ENCODE measurements at regions not wholly inside any gene's neighbourhood (a gene's known extent, or its start where the extent isn't known, plus 50 kb on each side); places are given as distances from the start of the nearest gene placed in this dataset.

DNA sequence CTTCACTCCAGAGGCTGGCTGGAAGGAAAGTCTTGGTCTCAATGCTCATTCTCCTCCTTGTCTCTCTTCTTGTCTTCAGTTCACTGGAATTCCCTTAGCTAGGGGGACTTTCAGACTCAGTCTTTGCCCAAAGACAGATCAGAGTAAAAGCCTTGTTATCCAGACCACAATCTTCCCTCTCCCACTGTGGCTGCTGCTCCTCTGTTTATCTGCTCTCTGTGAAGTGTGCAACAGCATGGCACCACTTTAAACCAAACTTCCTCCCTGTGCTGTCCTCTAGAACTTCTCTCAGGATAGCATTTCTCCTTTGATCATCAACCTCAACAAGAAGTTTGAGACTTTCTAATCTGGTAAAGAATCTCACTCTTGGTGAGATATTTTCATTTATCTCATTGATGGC lies 530.1 kb upstream of the SLIT2 start:
- Histone ChIP-seq H3K4me1 (ENCODE audit: insufficient read depth, low read length, poor library complexity, severe bottlenecking) (no peaks in the 10 kb centered on the region), H3K4me2 (ENCODE audit: low read depth, low read length, poor library complexity, severe bottlenecking) (no peak overlapping the region), H3K79me2 (ENCODE audit: insufficient read depth, low read length) (no peaks in the 10 kb centered on the region), H3K36me3 (ENCODE audit: insufficient read depth, low read length) (no peaks in the 10 kb centered on the region), H3F3A (ENCODE audit: low read depth) (no peaks in the 10 kb centered on the region), H2AFZ (ENCODE audit: low read length) (no peak overlapping the region), H3K9ac (ENCODE audit: low read depth, low read length, poor library complexity, severe bottlenecking) (no peak overlapping the region), H3K4me3 (ENCODE audit: low read length, poor library complexity, severe bottlenecking) (no peak overlapping the region), H4K20me1 (ENCODE audit: insufficient read depth, low read length, poor library complexity, severe bottlenecking) (no peaks in the 10 kb centered on the region), H3K27me3 (ENCODE audit: insufficient read depth, low read length, poor library complexity, severe bottlenecking) (no peaks in the 10 kb centered on the region), H3K9me2 (replicated peaks; ENCODE audit: low read depth, low read length) (no peaks in the 10 kb centered on the region), H3K9me3 (ENCODE audit: insufficient read depth, low read depth, low read length) (no peaks in the 10 kb centered on the region)
- TF ChIP-seq, protein P1, sequence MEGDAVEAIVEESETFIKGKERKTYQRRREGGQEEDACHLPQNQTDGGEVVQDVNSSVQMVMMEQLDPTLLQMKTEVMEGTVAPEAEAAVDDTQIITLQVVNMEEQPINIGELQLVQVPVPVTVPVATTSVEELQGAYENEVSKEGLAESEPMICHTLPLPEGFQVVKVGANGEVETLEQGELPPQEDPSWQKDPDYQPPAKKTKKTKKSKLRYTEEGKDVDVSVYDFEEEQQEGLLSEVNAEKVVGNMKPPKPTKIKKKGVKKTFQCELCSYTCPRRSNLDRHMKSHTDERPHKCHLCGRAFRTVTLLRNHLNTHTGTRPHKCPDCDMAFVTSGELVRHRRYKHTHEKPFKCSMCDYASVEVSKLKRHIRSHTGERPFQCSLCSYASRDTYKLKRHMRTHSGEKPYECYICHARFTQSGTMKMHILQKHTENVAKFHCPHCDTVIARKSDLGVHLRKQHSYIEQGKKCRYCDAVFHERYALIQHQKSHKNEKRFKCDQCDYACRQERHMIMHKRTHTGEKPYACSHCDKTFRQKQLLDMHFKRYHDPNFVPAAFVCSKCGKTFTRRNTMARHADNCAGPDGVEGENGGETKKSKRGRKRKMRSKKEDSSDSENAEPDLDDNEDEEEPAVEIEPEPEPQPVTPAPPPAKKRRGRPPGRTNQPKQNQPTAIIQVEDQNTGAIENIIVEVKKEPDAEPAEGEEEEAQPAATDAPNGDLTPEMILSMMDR (conservative IDR thresholded peaks at IDR 0.05; ENCODE audit: low read length), result no peak
- TF ChIP-seq EZH2phosphoT487 (IDR thresholded peaks at IDR 0.05; ENCODE audit: borderline replicate concordance), result no peak

DNA sequence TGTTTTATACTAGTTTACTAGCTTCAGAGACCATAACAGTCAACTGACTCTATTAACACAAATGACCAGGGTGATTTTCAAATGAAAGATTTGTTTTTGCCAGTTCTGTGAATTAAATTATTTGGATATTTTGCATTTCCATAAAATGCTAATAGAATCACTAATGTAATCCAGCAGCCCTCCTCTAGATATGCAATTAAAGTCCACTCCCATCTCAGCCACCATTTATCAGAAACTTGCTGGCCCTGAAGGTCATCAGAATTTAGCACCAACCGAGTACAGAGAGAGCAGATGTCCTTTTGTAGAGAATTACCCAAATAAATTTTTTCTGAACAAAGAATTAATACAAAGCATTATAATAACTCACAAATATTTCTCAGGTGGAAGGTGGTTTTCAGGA lies 531.1 kb upstream of the SLIT2 start:
- H3F3A ChIP-seq (ENCODE audit: low read depth), result no peaks in the 10 kb centered on the region
- H2AFZ ChIP-seq (ENCODE audit: low read length), result no peak overlapping the region
- H3K9me3 ChIP-seq (ENCODE audit: insufficient read depth, low read depth, low read length), result no peaks in the 10 kb centered on the region
- H4K20me1 ChIP-seq (ENCODE audit: insufficient read depth, low read length, poor library complexity, severe bottlenecking), result no peaks in the 10 kb centered on the region
- H3K4me3 ChIP-seq (ENCODE audit: low read length, poor library complexity, severe bottlenecking), result no peak overlapping the region
- no peak overlapping the region for H3K4me2 ChIP-seq (ENCODE audit: low read depth, low read length, poor library complexity, severe bottlenecking)
- H3K79me2 ChIP-seq (ENCODE audit: insufficient read depth, low read length), result no peaks in the 10 kb centered on the region
- no peaks in the 10 kb centered on the region for H3K27me3 ChIP-seq (ENCODE audit: insufficient read depth, low read length, poor library complexity, severe bottlenecking)
- H3K36me3 ChIP-seq (ENCODE audit: insufficient read depth, low read length), result no peaks in the 10 kb centered on the region
- H3K4me1 ChIP-seq (ENCODE audit: insufficient read depth, low read length, poor library complexity, severe bottlenecking), result no peaks in the 10 kb centered on the region
- no peaks in the 10 kb centered on the region for H3K9me2 ChIP-seq (replicated peaks; ENCODE audit: low read depth, low read length)
- no peak for TF ChIP-seq EZH2phosphoT487 (IDR thresholded peaks at IDR 0.05; ENCODE audit: borderline replicate concordance)
- TF ChIP-seq, protein P1 (conservative IDR thresholded peaks at IDR 0.05; ENCODE audit: low read length), result no peak
- no peak overlapping the region for H3K9ac ChIP-seq (ENCODE audit: low read depth, low read length, poor library complexity, severe bottlenecking)

DNA sequence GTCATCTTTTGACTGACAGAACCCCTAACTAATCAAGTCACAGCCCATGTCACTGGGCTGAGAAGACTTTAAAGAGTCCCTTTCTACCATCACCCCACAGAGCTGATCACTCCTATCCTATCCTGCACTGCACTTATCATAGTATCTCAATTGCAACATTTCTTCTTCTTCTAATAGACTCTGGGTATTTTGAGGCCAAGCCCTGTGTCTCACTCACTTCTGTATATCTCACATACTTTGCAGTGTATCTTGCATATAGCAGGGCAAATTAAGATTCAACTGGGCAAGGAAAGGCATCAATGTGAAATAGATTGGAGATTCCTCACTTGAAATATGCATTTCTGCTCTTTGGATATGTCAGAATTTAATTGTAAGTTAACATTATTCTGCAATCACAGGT lies 531.5 kb upstream of the SLIT2 start:
- no peak overlapping the region for H3K9ac ChIP-seq (ENCODE audit: low read depth, low read length, poor library complexity, severe bottlenecking)
- H3K4me3 ChIP-seq (ENCODE audit: low read length, poor library complexity, severe bottlenecking), result no peak overlapping the region
- H3F3A ChIP-seq (ENCODE audit: low read depth), result no peaks in the 10 kb centered on the region
- no peaks in the 10 kb centered on the region for H3K27me3 ChIP-seq (ENCODE audit: insufficient read depth, low read length, poor library complexity, severe bottlenecking)
- no peaks in the 10 kb centered on the region for H3K36me3 ChIP-seq (ENCODE audit: insufficient read depth, low read length)
- no peaks in the 10 kb centered on the region for H3K4me1 ChIP-seq (ENCODE audit: insufficient read depth, low read length, poor library complexity, severe bottlenecking)
- H3K9me2 ChIP-seq (replicated peaks; ENCODE audit: low read depth, low read length), result no peaks in the 10 kb centered on the region
- no peak overlapping the region for H3K4me2 ChIP-seq (ENCODE audit: low read depth, low read length, poor library complexity, severe bottlenecking)
- no peak overlapping the region for H2AFZ ChIP-seq (ENCODE audit: low read length)
- no peaks in the 10 kb centered on the region for H3K9me3 ChIP-seq (ENCODE audit: insufficient read depth, low read depth, low read length)
- no peak for TF ChIP-seq EZH2phosphoT487 (IDR thresholded peaks at IDR 0.05; ENCODE audit: borderline replicate concordance)
- TF ChIP-seq, protein P1 (conservative IDR thresholded peaks at IDR 0.05; ENCODE audit: low read length), result no peak
- no peaks in the 10 kb centered on the region for H3K79me2 ChIP-seq (ENCODE audit: insufficient read depth, low read length)
- no peaks in the 10 kb centered on the region for H4K20me1 ChIP-seq (ENCODE audit: insufficient read depth, low read length, poor library complexity, severe bottlenecking)

Data from Loucy (cell line).